ENCODE measurements at regions not wholly inside any gene's neighbourhood (a gene's known extent, or its start where the extent isn't known, plus 50 kb on each side); places are given as distances from the start of the nearest gene placed in this dataset.
"Not testable (repeated sequence)": the region's sequence is repeated elsewhere in the genome, so short reads cannot be mapped to it uniquely, and the experiment has no call there.

DNA sequence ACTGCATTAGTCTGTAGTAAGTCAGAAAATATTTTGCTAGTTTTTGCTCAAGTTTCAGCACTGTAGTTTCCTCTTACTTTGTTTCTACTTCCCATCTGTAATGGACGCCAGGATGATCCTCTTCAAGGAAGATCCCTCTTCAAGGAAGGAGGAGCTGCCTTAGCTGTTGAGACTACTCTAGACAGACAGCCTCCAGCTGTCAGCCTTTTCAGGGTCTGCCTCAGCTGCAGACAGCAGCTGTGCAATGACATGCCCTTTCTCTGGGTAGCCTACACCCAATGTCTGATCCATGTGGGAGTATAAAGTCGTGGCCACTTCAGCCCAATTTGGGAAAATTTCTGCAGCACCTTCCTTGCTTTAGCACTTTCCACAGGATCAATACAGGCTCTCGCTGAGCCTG, 281.0 kb upstream of the MAOA start:
- DNase-seq (ENCODE audit: low spot score): no peak

DNA sequence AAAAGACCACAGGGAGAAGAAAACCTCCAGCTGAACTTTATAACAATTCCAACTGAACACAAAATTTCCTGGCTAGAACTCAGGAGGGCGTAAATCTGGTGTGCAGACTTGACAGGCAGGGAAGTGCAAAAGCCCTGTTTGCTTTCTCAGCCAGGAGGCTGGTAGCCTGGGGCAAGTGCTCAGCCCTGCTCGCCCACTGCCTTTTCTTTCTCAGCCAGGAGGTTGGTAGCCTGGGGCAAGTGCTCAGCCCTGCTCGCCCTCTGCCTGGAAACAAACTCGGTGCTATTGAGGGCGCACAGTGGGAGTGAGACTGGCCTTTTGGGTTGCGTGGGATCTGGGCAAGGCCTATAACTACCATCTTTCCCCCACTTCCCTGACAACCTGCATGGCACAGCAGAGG, 275.4 kb upstream of the MAOA start:
- no peak for DNase-seq (ENCODE audit: low spot score)

DNA sequence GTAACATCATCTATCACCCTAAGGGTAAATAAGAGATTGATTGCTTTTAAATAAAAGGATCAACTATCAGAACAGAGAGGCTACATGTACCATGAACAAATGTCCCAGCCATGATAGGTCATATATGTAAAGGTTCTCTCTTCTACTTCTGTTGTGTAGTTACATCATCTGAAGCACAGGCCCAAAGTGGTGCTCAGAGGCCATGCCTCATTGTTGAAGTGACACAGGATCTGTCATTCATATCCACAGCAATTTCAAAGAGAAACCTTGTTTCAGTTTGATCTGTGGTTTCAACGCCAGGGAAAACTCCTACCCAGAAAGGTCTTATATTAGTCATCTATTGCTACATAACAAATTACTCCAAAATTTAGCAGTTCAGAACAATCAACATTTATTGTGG, 269.2 kb upstream of the MAOA start:
- DNase-seq (ENCODE audit: low spot score): no peak

DNA sequence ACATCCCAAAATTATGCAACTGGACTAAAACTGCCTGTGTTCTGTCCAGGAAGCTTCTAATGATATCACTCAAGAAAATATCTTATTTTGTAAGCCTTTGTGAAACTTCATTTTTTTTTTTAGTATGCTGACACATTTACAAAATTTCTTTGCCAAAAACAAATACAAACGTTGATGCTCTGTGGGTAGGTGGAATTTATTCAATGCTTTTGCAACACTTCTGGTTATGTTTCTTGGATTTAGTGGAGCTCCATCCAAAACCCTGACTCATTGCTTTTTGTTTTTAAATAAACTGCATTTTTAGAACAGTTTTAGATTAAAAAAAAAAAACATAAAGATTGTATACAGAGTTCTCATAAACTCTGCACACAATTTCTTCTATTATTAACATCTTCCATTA, 250.9 kb upstream of the MAOA start:
- no peak for DNase-seq (ENCODE audit: low spot score)

DNA sequence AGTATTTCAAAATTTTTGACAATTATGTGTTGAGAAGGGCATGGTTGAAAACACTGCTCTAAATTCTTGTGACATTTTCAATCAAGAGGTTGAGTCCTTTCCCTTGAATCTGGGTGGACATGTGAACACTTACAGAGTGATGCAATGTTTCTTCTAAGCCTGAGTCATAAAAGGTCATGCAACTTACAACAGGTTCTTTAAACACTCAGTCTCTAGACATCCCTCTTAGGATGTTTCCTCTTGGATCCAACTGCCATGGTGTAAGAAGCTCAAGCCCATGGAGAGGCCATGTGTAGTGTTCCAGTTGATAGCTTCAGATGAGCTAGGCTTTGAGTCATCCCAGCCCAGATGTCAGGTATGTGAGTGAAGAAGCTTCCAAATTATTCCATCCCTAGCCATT, 232.2 kb upstream of the MAOA start:
- DNase-seq (ENCODE audit: low spot score): no peak

DNA sequence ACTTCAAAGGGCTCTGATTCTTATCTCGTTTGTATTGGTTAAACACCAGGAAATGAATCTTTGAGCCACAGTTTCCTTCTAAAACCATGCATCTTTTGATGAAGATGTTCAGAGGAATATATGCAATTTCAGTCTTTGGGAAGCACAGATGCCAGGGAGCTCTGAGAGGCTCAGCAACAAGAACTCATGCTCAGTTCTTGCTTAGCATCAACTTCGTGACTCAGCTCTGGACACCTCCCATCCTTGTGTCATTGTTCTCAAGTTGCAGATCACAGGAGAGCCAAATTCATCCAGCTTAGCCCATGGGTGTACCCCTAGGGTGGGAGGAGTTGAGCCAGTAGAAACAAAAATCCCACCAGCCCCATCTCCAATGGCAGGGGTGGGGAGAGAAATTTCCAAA, 219.6 kb upstream of the MAOA start:
- DNase-seq (ENCODE audit: low spot score): no peak

DNA sequence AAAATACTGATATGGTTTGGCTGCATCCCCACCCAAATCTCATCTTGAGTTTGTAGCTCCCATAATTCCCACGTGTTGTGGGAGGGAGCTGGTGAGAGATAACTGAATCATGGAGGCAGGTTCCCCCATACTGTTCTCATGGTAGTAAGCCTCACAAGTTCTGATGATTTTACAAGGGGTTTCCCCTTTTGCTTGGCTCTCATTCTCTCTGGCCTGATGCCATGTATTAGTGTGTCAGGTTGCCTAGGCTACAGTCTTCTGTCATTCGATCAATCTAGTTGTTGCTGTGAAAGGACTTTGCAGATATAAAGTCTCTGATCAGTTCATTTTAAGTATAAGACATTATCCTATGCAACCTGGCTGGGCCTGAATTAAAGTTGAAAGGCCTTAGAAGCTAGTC, 209.3 kb upstream of the MAOA start:
- no peak for DNase-seq (ENCODE audit: low spot score)

DNA sequence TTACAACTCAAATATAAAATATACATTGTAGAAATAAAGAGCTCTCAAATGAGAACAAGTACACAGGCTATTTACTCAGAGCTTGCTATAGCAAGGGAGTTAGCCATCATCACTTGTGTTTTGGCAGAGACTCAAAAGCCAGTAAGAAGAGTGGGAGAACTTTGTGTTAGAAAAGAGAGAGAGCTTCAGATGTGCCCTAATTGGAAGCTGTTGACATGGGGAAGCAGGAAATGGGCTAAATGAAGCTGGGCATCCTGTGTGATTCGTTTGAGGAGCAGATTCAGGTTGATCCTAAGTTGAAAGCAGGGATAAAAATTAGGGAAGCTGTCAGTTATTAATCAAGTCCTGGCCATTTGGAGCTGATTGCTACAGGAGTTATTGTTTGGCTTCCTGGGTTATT, 207.4 kb upstream of the MAOA start:
- DNase-seq (ENCODE audit: low spot score): no peak

DNA sequence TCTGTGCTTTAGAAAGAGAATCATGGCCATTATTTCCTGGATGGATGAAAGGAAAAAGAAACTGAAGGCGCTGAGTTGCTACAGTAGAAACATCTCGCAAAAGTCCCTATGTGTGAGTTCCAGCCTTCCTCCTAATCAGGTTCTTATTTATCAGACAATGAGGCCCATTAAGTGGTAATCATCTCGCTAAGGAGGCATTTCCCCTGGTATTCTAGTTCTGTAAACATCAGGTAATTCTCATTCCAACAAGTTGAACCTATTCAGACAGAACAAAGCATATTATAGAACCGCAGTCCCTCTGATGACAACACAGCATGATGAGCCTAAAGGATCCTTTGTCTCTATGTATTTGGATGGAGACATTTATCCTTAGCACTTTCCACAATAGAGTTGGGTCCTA, 205.7 kb upstream of the MAOA start:
- DNase-seq (ENCODE audit: low spot score): no peak

DNA sequence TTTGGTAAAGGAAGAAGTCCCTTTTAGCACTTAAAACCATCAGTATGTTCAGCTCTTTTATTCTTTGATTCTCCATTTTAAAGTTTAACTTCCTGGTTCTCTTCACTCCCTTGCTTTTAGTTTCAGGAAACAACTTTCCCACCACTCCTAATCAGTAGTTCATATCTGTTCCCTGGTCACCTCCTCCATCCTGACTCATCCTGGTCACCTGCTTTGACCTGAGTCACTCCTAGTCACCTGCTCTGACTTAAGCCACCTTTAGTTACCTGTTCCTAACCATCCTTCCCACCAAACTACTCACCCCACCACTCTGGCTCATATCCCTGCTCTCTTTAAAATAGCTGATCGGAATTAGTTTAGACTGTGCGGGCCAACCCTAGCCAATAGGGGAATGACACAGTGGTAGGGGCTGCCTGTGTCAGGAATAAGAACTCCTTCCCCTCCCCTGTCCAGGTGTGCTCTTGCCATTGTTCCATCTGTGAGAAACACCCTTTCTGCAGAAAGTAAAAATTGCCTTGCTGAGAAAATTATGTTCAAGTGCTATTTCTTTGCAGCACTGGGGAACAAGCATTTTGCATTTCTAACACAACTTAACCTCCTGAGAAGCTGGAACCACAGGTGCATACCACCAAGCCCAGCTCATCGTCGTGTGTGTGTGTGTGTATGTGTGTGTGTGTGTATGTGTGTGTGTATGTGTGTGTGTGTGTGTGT, 204.0 kb upstream of the MAOA start:
- not testable (repeated sequence) for DNase-seq (ENCODE audit: low spot score)

DNA sequence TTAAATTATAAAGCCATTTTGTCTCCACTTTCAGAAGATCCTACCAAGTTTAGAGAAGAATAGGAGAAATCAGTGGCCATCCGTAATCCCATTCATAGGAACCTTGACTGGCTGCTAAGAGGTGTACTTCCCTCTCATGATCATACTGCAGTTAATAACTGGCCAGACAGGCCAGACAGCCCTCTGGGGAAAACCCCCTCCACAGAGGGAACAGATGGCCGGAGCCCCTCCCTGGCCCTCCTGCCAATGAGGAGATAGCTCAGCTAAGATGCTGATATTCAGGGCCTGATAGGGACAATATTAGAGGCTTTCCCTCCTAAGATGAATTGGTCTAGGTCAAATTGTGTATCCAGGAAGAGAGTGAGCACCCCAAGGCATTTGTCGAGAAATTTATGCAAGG, 200.0 kb upstream of the MAOA start:
- no peak for DNase-seq (ENCODE audit: low spot score)

DNA sequence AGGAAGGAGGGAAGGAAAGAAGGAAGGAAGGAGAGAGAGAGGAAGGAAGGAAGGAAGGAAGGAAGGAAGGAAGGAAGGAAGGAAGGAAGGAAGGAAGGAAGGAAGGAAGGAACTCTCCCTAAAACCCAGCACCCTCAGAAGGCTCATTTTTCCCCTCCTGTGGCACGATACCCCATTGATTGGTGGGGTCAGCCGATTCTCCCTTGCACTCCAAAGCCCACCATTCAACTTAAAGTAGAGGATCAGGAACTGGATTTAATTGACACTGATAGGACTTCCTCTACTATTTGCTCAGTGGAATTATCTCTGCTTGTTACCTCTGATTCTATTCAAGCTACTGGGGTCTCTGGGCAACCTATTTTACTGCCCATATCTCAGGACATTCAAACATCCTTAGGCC, 199.2 kb upstream of the MAOA start:
- no peak for DNase-seq (ENCODE audit: low spot score)

DNA sequence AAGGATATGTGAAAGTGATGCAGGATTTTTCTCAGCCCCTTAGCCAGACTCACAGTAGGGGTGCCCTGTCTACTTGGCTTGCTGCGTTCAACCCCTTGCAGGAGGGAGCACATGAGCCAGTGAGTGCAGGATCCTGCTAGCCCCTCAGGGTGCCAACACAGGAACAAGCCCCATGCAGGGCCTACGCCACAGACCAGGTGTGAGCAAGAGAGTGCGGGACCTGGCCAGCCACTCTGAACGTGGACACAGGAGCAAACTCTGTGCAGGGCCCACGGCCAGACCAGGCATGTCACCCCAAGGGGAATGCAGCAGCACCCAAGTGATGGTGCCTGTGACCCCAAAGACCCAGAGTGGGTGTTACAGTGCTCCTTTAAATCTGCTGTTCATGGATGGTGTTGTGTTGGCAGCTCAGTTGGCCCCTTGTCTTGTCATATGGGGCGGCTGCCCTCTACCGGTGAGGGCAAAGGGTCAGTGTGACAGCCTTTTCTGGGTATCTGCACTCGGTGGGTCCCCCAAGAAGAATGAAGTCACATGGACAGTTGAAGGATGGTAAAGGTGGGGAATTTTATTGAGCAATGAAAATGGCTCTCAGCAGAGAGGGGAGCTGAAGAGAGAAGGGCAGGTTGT, 188.4 kb upstream of the MAOA start:
- no peak for DNase-seq (ENCODE audit: low spot score)

DNA sequence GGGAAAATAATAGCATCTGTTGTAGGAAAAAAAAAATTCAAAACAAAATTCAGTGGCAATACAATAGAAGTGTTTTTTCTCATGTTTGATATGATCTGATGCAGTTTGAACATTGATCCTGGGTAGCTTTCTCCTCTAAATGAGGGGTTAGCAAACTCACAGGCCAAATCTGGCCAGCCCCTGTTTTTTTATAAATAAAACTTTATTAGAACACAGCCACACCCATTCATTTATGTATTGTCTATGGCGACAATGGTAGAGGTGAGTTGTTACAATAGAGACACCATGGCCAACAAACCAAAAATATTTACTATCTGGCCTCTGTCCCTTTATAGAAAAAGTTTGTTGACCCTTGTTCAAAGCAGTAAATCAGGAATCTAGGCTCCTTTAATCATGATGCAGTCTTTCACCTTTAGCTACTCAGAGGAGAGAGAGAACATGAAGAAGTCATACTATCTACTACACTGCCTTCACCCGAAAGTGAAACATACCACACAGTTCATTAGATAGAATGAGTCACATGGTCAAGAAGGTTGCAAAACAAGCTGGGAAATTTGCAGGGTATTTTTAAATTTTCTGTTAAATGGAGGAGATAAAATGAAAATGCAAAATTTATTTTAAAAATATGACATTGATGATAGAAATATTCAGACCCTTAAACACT, 186.6 kb upstream of the MAOA start:
- DNase-seq (ENCODE audit: low spot score): no peak

DNA sequence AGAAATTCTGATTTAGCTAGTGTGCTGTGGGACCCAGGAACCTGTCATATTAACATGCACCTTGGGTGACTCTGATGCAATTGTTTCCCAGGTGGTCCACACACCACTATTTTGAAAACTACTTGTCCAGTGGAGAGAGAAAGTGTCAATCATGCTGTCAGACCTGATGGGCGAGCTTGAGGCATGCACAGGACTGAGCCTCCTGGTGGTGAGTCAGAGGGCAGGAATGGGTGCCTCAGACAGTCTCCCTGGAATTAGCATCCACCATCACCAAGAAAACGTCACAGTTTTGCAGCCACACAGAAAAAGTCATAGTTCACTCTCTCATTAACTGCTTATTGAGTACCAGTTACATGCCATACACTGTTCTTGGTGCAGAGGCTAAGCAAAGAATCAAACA, 181.8 kb upstream of the MAOA start:
- no peak for DNase-seq (ENCODE audit: low spot score)

DNA sequence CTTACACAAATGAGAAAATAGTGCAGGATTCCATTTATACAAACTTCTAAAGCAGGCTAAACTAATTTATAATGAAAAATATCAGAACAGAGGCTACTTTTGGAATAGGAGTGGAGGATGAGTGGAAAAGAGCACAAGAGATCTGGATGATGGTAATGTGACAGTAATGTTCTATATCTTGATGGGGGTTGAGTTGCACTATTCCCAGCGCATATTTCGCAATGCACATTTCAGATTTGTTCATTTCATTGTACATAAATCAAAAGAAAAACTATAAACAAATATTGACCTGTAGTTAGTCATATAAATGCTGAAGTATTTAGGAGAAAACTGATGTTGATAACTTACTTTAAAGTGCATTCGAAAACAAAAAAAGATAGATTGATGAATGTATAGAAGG, 177.0 kb upstream of the MAOA start:
- no peak for DNase-seq (ENCODE audit: low spot score)

DNA sequence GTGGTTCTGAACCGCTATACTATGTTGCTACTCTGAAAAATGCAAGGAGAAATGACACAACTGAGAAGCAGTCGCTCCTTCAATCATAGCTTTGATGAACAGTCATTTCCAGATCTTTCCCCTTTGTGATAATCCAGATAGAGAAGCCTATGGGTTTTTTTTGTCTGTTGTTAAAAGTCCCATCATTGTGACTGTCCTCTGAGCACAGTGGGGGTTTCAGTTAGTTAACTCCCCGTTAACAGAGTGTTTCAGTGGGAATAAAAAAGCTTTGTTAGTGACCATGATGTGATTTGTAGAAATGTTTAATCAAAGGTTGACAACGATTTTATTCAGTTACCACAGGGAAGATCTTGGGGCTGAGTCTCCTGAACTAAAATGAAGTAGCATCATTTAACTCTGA, 176.2 kb upstream of the MAOA start:
- DNase-seq (ENCODE audit: low spot score): no peak

DNA sequence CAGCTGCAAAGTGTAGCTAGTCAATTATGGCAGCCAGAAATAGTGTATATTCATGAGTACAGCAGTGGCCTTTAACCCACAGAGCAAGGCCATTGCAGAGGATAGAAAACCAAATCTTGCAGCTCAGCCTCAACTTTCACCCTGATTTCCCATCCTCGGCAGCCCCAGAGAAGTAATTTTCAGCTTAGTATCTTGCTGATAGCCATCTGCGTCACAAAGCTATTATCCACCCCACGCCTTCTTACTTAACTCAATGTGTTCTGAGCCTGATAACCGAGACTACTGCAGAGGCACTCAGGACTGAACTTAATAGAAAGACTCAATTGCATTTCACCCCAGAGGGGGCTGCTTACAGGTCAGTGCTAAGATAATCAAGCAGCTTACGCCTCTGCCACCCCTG, 174.5 kb upstream of the MAOA start:
- DNase-seq (ENCODE audit: low spot score): no peak

DNA sequence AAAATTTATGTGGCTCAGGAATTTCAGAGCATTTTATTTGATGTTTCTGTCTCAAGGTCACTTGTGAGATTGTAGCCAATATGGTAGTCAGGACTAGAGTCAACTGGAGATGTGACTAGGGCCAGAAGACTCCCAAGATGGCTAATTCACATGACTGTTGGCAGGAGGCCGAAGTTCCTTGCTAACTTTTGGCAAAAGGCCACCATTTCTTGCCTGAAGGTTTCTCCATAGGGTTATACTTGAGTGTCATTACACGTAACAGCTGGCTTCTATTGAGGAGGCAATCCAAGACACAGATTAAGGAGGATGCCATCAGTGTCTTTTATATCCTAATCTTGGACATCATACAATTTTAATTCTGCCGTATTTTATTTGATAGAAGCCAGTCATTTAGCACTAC, 162.3 kb upstream of the MAOA start:
- DNase-seq (ENCODE audit: low spot score): no peak

DNA sequence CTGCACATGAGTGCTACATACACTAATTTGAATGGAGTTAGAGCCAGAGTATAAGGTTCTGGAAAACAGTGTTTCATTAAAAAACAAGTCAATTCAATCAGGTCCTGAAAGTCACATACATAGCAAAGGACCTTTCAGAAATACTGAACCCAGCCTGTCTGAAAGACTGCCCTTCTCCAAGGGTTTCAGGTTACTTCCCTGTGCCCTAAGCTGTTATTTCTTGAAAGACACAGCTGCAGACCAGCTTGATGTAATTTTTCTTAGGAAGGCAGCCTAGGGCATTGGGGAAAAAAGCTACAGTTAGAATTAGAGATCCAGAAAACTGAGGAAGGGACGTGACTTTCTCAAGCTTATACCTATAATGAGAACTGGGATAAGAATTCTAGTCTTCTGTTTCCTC, 155.9 kb upstream of the MAOA start:
- DNase-seq (ENCODE audit: low spot score): no peak

DNA sequence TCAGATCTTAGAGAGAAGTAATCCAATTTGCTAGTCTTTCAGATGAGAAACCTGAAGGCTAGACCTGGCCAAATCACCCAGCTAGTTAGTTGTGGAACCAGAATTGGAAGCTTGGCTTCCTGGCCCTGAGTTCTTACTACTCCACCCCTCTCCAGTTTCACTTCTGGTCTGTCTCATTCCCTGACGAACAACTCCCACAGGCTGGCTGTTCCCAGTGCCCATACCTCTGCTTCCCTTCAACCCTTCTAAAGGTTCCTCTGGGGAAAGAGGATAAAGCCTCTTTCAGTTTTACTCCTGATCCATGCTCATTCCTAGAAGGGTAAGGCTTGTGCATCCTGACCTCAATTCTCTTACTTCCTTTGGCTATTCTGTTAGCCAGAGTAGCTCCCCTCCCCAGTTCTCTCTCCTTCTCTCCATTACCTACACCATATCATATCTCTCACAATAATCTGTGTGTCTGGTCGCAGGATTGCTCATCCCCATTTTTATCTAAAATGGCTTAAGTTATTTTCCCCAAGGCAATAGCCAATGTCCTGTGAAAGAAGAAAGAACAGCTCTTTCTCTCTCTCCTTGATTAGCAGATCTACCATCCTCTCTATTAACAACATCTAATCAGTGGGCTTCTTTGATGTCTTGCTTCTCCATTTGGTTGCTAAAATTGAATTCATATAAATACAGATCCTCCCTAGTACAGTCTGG, 155.0 kb upstream of the MAOA start:
- no peak for DNase-seq (ENCODE audit: low spot score)

DNA sequence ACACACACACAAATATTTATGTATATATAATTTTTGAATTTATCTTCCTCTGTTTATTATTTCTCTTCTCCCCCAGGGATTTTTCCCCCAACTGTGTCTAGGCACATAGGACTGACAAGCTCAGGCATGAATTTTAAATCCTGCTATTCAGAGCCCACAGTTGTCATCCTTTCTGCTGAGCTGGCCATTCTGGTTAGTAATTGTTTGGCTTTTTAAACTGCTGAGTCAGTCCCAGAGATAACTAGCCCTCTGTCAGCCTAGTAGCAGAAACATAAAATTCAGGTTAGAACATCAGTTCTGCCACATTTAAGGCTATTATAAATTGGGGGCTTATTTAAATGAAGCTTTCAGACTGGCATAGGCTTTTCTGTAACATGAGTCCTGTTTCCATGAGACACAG, 151.7 kb upstream of the MAOA start:
- no peak for DNase-seq (ENCODE audit: low spot score)

DNA sequence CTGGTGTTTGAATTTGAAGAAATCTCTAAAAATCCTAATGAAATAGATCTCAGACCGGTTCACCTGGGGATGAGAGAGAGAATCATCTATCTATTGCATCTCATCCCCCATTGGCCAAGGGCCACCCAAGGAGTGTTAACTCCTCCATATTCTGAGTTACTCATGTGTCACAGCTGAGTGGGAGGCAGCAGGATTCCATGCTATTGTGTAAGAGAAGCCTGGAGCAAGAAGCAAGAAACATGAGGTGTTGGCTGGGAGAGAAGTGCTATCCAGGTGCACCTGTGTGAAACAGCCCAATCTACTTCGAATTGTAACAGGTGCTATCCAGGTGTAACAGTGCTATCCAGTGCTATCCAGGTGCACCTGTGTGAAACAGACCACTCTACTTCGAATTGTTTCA, 150.3 kb upstream of the MAOA start:
- no peak for DNase-seq (ENCODE audit: low spot score)
